Hepatic stellate cell (primary cell): ENCODE measurements at regions not wholly inside any gene's neighbourhood (a gene's known extent, or its start where the extent isn't known, plus 50 kb on each side); places are given as distances from the start of the nearest gene placed in this dataset.
A peak's percentile ranks its signal among the peaks of the same experiment; 100 is the strongest.
"Not testable (repeated sequence)": the region's sequence is repeated elsewhere in the genome, so short reads cannot be mapped to it uniquely, and the experiment has no call there.

ENCODE experiments used
- DNase-seq: peaks from one replicate; pipeline ENCODE4 v3.0.0; 2011; ENCODE audit warnings: low spot score

DNA sequence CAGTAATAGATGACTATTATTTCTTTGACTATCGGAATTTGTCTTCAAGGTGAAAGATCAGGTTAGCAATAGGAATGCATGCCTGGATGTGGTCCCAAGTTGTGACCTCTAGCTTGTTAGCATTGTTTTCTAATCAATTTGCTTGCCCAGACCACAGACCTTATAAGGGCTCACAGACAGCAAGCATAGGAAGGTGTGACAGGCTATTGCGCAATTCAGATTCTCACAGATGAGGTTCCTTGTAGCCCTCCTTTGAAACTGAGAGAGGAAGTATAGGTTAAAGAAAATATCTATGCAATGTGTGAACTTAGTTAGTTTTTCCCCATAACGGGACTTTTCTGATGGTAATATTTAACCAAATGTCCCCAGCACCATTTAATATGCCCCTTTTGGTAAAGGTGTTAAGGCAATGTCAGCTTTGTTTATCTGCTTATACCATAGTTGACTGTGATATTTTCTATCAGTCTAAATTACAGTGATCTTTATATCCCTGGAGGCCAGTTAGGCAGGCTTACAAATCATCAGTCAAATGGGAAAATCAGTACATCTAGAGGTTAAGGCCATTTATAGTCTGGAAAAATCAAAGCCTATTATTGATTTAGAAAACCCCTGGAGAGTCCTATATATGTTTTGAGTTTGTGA lies 168.1 kb upstream of the MBNL1 start:
- DNase-seq: no peak

DNA sequence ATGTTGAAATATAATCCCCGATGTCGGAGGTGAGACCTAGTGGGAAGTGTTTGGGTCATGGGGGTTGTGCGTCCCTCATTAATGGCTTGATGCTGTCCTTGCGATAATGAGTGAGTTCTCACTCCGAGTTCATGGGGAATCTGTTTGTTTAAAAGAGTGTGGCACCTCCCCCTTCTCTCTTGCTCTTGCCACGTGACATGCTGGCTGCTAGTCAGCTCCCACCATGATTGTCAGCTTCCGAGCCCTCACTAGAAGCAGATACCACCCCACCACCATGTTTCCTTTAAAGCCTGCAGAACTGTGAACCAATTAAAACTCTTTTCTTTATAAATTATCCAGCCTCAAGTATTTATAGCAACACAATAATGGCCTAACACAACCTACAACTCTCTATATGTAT lies 166.3 kb upstream of the MBNL1 start:
- no peak for DNase-seq

DNA sequence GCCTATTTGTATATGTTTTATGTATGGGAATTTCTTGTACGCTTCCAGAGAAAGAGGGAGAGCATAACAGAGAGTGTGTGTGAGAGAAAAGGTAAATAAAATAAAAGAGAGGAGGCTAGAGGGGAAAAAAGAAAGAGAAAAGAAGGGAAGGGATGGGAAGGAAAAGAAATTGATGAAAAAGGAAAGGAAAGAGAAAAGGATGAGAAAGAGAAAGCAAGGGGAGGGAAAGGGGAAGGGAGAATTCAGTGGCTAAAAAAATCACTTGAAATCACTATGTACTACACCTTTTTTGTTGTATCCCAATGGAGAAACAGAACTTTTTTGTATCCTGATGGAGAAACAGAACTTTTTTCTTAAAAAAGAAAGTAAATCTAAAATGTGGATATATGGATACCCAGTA lies 165.5 kb upstream of the MBNL1 start:
- DNase-seq: no peak

DNA sequence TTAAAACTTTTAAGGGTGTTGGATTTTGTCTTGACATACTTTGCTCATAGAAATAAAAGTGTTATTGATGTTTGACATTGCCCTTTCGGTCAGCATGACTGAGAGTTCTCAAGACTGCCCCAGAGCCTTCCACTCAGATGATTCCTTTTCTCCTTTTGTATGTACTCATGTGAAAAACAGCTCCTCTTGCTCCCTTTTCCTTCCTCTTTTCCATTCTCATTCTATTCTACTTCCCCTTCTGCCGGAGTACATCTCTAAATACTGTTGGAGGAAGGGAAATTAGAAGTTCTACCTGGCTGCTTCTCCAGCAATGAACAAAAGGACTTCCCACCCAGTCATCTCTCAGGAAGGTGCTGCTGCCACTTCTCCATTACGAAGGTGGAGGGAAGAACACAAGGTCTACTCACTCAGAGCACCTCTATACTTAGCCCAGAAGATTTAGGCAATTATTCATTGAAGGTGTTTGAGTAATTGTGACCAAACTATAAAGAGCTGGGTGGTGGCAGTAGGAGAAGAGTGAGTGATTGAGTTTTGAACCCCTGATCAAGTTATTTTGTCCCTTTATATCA lies 163.8 kb upstream of the MBNL1 start:
- DNase-seq: no peak

DNA sequence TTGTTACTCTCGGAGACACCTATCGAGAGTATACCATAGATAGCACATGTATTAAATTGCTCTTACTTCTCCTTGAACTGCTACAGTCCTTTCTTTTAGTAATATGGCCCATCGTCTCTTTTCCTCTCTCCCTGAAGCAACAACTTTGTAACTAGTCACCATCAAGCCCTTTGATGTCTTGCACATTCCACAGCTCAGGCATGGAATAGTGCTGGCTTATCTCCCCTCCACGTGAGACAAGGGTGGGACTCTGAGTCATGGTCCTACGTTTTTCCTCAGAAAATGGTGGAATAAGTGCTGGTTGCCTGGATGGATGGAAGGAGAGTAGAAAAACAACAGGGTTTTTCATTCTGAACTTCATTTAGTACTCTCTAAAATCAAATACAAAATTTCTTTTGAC lies 163.3 kb upstream of the MBNL1 start:
- no peak for DNase-seq

DNA sequence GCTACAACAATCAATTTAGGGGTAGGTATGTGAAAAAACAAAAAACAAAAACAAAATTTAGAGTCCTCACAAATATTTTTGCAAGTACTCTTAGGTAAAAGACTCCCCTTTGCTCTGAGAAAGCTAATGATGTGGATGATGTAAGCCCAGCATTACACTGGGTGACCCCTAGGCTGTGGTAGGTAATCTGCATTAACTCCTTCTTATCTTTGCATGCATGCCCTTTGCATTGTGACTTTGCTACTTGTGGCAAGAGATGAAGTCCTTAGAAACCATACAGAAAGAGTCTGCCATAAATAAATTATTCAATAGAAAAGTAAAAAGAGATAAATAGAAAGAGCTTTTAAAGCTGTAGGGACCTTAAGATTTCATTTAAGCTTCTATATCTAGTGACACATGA lies 159.7 kb upstream of the MBNL1 start:
- DNase-seq: no peak

DNA sequence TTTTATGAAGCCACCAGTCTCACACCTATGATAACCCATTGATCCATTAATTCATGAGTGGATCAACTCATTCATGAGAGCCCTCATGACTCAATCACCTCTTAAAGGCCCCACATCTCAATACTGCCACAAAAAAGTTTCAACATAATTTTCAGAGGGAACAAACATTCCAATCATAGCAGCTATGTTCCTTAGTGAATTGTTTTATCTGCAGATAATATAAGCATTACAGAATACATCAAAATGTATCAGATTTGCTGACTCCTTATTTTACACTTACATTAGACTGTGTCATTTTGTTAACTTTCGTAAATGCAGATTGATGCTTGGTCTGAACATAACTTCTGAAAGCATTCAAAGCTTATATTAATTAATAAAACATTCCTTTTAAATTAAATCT lies 155.3 kb upstream of the MBNL1 start:
- no peak for DNase-seq

DNA sequence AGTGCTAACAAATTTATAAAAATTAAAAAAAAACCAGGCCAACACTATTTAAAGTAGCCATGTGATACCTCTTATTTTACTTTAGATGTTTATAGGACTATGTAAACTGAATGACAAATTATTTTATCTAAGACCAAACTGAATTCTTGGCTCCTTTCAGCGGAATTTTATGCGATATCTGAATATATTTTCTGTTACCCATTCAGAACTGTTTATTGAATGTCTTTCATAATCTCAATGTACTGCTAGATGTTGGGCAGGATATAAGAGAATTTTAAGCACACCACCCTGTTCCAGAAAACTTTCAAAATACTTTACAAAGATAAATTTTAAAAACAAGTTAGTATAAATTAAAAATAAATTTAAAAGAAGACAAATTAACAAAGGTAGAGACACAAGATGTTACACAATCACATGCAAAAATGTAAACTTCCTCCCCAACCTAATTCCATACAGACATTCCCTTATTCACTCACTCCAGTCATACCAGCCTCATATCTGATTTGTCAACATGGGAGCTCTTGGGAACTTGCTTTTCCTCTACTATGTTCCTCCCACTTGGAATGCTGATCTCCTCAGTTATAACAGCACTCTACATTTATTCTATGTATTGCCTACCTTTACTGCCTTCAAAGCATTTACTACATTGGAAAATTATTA lies 154.6 kb upstream of the MBNL1 start:
- DNase-seq: no peak

DNA sequence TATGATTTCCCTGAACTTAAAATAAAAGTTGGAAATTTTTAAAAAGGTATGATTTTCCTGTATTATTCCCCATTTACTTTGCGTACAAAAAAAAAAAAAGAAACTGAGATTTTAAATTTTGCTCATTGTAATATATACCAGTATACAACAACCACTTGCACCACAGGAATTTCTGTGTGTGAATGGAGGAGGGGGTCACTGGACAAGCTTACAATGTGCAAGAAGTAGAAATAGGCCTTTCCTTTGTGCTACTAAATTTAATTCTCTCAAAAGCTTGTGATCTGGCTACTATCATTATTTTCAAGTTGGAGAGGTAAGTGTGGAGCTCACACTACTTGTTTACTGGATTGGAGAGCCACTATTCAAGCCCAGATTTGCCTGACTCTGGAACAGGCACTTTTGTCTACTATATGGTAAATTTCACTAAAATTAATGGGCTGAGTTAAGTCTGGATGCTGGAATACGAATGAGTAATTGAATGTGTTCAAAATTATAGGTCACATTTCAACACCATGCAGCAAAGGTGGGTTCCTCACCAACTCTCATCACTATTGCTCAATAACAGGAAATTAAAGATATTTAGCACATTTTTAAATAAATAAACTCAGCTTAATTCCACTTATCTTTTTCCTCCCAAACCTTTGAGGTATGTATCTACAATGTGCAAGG lies 148.0 kb upstream of the MBNL1 start:
- no peak for DNase-seq

DNA sequence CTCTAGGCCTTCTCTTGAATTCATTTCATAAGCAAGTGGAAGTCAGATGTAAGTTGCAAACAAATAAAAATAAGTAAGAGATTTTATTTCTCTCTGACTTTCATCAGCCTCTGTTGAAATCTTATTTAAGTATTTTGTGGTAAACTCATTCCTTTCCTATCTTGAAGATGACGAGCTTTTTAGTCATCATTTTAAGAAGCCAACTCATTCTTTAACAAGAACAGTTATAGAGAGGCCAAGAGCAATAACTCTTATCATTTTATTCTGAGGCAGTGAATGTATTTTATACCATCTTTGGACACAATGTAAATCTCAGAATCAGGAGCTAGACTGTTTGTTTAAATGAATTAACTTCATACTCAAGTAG lies 147.5 kb upstream of the MBNL1 start:
- DNase-seq: peak; percentile 63

DNA sequence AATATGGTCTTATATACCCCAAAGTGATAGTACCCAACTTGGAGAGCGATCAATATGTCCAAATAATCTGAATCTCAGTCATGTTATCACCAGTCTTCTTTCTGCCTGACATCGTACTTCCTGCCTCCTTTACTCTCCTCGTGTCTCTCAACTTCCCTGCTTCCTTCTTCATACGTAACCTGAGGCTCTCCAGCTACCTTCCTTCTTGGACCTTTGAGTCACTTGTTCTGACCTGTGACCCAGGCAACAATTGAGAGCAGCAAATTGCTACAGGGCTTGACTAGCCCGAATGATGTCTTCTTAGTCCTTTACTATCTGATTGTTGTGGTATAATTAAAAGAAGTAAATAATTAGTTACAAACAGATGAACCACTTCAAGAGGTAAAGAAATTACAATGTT lies 145.9 kb upstream of the MBNL1 start:
- no peak for DNase-seq

DNA sequence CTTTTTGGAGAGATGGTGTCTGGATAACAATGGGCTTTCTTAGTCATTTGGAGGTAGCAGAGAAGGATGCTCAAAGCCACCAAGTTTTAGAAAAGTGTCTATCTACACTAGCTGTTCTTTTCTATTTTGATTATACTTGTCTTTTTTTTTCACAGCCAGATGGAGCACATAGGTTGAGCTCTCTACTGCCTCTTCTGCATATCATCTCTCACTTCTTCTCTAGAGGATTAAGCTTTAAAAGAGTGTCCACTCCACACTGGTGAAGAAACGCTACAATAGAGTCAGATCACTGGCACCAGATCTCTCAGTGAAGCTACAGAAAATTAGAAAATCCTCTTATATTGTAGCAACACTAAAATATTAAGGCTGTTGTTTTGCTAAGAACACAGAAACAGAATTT lies 145.3 kb upstream of the MBNL1 start:
- no peak for DNase-seq

DNA sequence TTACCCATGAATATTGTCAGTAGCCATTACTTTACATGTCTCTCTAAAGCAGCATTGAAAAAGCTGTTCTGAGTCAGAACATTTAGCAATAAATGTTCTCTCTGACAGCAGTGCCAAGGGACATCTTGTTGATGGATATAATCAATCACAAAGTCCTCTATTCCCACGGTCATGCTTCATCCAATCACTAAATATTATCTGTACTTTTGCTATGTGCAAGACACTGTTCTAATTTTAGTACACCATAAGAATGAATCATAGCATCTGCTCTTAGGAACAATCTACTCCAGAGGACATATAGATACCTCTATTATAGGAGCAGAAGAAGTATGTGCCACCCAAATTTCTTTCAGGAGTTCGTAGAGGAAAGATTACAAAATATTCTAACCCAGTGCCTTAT lies 142.5 kb upstream of the MBNL1 start:
- DNase-seq: peak; percentile 24

DNA sequence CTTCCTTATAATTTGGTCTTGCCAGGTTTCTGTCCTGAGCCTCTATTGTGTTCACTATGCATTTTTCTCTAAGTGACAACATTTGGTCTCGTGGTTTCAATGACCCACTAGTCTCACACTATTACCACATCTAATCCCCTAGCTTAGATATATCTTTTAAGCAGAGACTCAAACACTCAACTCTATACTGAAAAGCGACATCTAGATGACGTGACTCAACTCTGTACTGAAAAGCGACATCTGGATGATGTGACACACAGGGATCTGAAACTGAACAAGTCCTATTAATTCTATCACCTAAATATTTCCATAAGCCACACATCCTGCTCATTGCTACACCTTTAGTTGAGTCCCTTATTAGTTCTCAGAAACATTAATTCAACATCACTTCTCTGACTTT lies 141.7 kb upstream of the MBNL1 start:
- DNase-seq: no peak

DNA sequence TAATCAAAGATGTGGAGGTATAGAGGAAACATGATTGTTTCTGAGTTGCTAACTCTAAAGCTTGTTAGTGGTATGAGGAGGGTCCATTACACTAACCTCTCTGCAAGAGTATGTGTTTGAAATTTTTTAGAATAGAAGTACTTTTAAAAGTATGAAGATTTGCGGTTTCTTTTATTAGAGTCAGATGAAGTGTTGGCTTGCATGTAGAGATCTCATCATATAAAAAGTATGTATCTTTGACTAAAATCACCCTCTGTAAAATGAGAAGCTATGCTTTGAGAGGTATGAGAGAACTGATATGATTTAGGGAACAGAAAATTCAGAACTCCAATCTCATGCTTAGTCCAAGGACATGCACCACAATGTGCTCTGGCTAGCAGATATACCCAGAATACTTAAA lies 140.4 kb upstream of the MBNL1 start:
- DNase-seq: no peak

DNA sequence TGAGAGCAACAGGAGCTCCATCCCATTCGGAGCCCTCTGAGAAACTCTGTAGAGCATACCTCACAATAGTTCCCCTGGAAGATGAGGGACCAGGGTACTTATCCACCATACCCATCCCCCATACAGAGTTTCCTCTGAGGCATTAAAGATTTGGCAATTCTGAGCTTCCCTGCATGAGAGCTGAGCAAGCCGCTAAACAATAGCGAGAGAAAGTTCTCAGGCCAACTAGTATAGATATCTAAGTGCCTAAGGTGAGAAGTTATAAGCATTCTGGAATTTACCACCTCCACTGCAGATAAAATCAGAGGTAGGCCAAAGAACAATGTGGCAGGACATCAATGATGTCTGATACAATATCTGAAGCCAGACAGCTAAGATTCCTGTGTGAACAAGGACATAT lies 129.1 kb upstream of the MBNL1 start:
- DNase-seq: no peak

DNA sequence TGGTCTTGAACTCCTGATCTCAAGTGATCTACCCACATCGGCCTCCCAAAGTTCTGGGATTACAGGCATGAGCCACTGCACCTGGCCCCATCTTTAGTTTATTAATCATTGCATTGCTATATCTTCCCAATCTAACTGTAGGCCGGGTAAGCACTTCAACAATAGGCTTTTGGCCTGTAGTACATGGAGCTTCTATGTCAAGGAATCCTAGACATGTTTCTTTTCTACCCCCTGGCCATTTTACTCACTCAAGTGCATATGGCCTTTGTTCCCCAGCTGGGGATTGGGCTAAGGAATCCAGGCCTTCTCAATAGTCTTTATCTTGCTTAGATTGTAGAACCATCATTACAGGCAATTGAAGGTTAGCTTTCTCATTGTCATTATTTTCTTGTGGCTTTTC lies 122.3 kb upstream of the MBNL1 start:
- no peak for DNase-seq

DNA sequence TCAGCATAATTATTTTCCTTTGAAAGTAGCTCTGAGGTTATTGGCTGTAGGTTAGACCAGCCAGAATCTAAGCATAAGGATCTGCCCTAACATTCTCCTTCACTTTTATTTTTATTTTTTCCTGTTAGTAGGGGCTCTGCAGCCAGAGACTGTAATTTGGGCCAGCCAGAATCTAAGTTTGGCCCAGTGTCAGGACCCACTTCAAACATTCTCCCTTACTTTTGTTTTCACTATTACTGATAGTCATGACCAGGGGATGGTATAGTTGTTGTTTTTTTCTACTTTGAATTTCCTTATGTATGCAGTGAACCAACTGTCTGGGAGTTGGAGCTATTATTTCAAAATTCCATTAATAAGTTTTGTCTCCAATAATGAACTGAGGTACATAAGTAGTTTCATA lies 121.0 kb upstream of the MBNL1 start:
- no peak for DNase-seq

DNA sequence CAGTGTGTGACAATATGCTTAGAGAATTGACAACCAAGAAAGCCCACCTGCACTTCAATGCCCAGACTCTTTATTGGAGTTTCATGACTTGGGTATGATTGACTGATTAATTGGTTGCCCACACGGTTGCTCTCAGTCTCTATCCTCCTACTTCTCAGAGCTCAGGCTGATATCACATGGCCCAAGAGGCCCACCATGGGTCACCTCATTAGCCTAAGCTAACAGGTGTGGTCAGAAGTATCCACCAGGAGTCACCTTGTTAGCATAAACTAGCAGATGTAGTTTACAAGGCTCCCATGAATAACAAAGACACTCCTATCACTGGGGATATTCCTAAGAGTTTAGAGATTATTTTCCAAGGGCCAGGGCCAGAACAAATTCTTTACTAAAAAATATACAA lies 120.2 kb upstream of the MBNL1 start:
- DNase-seq: no peak

DNA sequence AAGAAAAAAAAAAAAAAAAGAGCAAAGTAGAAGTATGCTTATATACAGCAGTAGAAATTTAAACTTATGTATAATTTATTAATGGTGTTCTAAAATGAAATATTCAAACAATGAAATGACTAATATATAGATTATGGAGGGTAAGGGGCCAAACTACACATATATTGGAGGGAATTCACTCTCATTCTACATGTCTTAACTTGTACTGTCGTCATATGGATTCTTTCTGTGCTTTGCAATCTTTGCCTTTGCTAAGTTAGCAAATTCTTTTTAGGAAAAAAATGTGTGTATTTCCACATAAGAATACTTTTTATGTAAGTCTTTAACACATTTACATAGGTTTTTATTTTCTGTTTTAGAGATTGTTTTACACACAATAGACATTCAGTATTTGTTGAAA lies 118.9 kb upstream of the MBNL1 start:
- DNase-seq: no peak

DNA sequence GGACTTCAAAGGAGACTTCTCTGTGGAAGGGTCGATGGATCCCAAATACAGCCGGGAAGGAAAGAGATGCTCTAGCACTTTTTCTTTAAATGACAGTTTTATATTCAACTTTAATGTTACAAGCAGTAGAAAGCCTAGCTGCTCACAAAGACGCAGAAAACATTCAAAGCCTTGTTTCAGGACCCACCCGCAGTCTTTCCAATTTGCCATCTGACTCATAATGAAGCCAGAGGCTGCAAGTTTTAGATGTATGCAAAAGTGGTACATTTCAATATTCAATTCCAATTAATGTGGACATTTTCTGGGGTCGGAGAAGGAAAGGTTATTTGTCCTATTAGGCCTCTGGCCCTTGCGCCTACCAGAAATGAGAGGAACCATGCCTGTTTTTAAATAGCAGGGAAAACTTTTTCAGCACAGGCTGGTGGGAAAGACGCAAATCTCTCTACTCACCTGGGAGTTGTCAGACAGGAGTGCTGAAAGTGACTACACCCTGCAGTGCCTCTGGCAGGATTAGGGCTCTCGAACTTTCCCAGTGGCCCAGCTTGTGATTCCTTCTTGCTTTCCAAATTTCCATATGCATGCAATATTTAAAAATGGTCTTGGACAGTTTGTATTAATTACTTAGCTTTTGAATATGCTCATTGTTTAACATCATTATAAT lies 117.4 kb upstream of the MBNL1 start:
- no peak for DNase-seq

DNA sequence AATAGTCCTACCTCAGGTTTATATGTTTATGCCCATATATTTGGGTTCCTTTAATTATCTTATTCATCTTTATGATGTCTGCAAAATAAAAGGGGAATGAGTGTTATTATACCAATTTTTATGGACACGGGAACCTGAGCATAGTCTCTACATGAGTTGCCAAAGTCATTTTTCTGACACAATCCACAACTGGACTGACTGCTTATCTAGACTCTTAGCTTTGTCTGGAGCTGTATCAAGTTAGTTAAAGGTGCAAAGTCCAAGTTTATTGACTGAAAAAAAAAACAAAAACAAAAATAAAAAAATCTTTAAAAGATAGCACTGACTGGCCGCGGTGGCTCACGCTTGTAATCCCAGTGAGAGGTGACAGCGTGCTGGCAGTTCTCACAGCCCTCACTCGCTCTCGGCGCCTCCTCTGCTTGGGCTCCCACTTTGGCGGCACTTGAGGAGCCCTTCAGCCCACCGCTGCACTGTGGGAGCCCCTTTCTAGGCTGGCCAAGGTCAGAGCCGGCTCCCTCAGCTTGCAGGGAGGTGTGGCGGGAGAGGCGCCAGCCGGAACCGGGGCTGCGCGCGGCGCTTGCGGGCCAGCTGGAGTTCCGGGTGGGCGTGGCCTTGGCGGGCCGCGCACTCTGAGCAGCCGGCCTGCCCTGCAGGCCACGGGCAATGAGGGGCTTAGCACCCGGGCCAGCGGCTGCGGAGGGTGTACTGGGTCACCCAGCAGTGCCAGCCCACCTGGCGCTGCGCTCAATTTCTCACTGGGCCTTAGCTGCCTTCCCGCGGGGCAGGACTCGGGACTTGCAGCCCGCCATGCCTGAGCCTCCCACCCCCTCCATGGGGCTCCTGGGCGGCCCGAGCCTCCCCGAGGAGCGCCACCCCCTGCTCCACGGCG lies 116.6 kb upstream of the MBNL1 start:
- DNase-seq: not testable (repeated sequence)
